Occipital lobe (tissue), 1 donor: ENCODE measurements at regions not wholly inside any gene's neighbourhood (a gene's known extent, or its start where the extent isn't known, plus 50 kb on each side); places are given as distances from the start of the nearest gene placed in this dataset.
A peak's percentile ranks its signal among the peaks of the same experiment; 100 is the strongest.
"Not testable (repeated sequence)": the region's sequence is repeated elsewhere in the genome, so short reads cannot be mapped to it uniquely, and the experiment has no call there.

ENCODE experiments used
- DNase-seq: peaks from one replicate; lab custom pipeline; 2025; lab: John Stamatoyannopoulos, UW

GRCh38 chr6:23633996-23634395 lies 492.0 kb upstream of the NRSN1 start:
- peak; percentile 8 for DNase-seq

GRCh38 chr6:23635150-23635549 lies 490.9 kb upstream of the NRSN1 start:
- no peak for DNase-seq

- DNase-seq = no peak
These were observed 488.7 kb upstream of the NRSN1 start for GRCh38 chr6:23637296-23637695.

GRCh38 chr6:23642849-23643248 lies 483.2 kb upstream of the NRSN1 start:
- no peak for DNase-seq

- DNase-seq = no peak
These were observed 479.0 kb upstream of the NRSN1 start for GRCh38 chr6:23647045-23647444.

- peak; percentile 24 for DNase-seq
These were observed 475.3 kb upstream of the NRSN1 start for GRCh38 chr6:23650676-23651075.

GRCh38 chr6:23654745-23655144 lies 471.3 kb upstream of the NRSN1 start:
- DNase-seq = no peak

GRCh38 chr6:23655525-23655924 lies 470.5 kb upstream of the NRSN1 start:
- no peak for DNase-seq

- DNase-seq = no peak
These were observed 469.5 kb upstream of the NRSN1 start for GRCh38 chr6:23656255-23657194.

- DNase-seq = peak; percentile 6
These were observed 466.9 kb upstream of the NRSN1 start for GRCh38 chr6:23659125-23659524.

- no peak for DNase-seq
These were observed 464.5 kb upstream of the NRSN1 start for GRCh38 chr6:23661549-23661948.

GRCh38 chr6:23663096-23663495 lies 462.9 kb upstream of the NRSN1 start:
- no peak for DNase-seq

GRCh38 chr6:23663652-23664051 lies 462.4 kb upstream of the NRSN1 start:
- DNase-seq = no peak

- not testable (repeated sequence) for DNase-seq
These were observed 460.1 kb upstream of the NRSN1 start for GRCh38 chr6:23665911-23666310.

- DNase-seq = no peak
These were observed 453.3 kb upstream of the NRSN1 start for GRCh38 chr6:23672737-23673136.

GRCh38 chr6:23678626-23679025 lies 447.4 kb upstream of the NRSN1 start:
- DNase-seq = no peak

GRCh38 chr6:23681743-23682142 lies 444.3 kb upstream of the NRSN1 start:
- DNase-seq = no peak

- no peak for DNase-seq
These were observed 437.4 kb upstream of the NRSN1 start for GRCh38 chr6:23688650-23689049.

- DNase-seq = no peak
These were observed 435.5 kb upstream of the NRSN1 start for GRCh38 chr6:23690453-23691049.

GRCh38 chr6:23692184-23692583 lies 433.8 kb upstream of the NRSN1 start:
- no peak for DNase-seq

GRCh38 chr6:23696992-23697391 lies 429.0 kb upstream of the NRSN1 start:
- no peak for DNase-seq

- no peak for DNase-seq
These were observed 421.4 kb upstream of the NRSN1 start for GRCh38 chr6:23704479-23705052.

GRCh38 chr6:23705697-23706096 lies 420.3 kb upstream of the NRSN1 start:
- DNase-seq = no peak
